Heart left ventricle (tissue), 16 donors: ENCODE measurements at regions not wholly inside any gene's neighbourhood (a gene's known extent, or its start where the extent isn't known, plus 50 kb on each side); places are given as distances from the start of the nearest gene placed in this dataset.
"Not testable (repeated sequence)": the region's sequence is repeated elsewhere in the genome, so short reads cannot be mapped to it uniquely, and the experiment has no call there.

Source experiments
- ATAC-seq, 4 donors: fragments of 200-7000 bp; cut with Tn5 transposase; one replicate each; pipeline ENCODE4 v1.9.1; 2020 to 2022; ENCODE audit warnings: moderate library complexity in 4 of 4, mild to moderate bottlenecking in 3 of 4, moderate number of reproducible peaks in 1 of 4
- DNase-seq, 5 donors: peaks; one replicate each; pipeline ENCODE4 v3.0.0-alpha.2; 2020
- H3K27ac ChIP-seq, 12 donors: fragments of 200-600 bp; sonication (generic) in 4 of 12; one replicate each; pipeline versions ENCODE4 v1.5.0 to v1.8.0; 2016 to 2022; ENCODE audit warnings: mild to moderate bottlenecking in 2 of 12
- H3K27me3 ChIP-seq, 9 donors: fragments of 200-600 bp; sonication (generic) in 2 of 9; one replicate each; pipeline versions ENCODE4 v1.5.1 to v1.8.0; 2016 to 2022; ENCODE audit warnings: mild to moderate bottlenecking in 3 of 9
- H3K36me3 ChIP-seq, 9 donors: fragments of 200-600 bp; sonication (generic) in 2 of 9; one replicate each; pipeline versions ENCODE4 v1.5.0 to v1.8.0; 2018 to 2022; ENCODE audit warnings: mild to moderate bottlenecking in 2 of 9
- H3K4me1 ChIP-seq, 12 donors: fragments of 200-600 bp; sonication (generic) in 4 of 12; one replicate each; pipeline versions ENCODE4 v1.5.0 to v1.8.0; 2016 to 2022; ENCODE audit warnings: mild to moderate bottlenecking in 3 of 12
- H3K4me3 ChIP-seq, 12 donors: fragments of 200-600 bp; sonication (generic) in 4 of 12; one replicate each; pipeline versions ENCODE4 v1.5.0 to v1.8.0; 2017 to 2022; ENCODE audit warnings: mild to moderate bottlenecking in 9 of 12, moderate library complexity in 4 of 12
- H3K9me3 ChIP-seq, 12 donors: fragments of 200-600 bp; sonication (generic) in 4 of 12; one replicate each; pipeline versions ENCODE4 v1.5.0 to v1.8.0; 2016 to 2022; ENCODE audit warnings: mild to moderate bottlenecking in 1 of 12
- POLR2A ChIP-seq, 2 donors: fragments of 450-650 bp; IDR thresholded peaks; one replicate each; pipeline ENCODE4 v1.6.1; 2017; ENCODE audit warnings: antibody characterized with exemption in 2 of 2, mild to moderate bottlenecking in 2 of 2, moderate library complexity in 2 of 2
- WGBS, 4 donors: extraction: QIAGEN DNeasy Blood & Tissue Kit in 2 of 4; methylation state at CpG; one replicate each; pipeline versions ENCODE4 v1.1.5 to v1.1.7; 2013 to 2018; 5-methylcytosine and 5-hydroxymethylcytosine counted together
- intact Hi-C, 10 donors: fragments of 100-400 bp; cut with DNase I; formaldehyde crosslinking; loops; one replicate each; pipeline versions ENCODE4 v1.11.1 to v1.14.2; 2022
- TF ChIP-seq, protein P1 (sequence below), 12 donors: fragments of 200-600 bp; sonication (generic) in 4 of 12; IDR thresholded peaks; one replicate each; pipeline versions ENCODE4 v1.5.0 to v1.8.0; 2018 to 2022; ENCODE audit warnings: antibody characterized with exemption in 12 of 12, mild to moderate bottlenecking in 5 of 12
- donor health status: ischemic (EF 13 %, LVEDD 7.1; RV severe dilation, severe dysfunction).
- donor health status: healthy with polysubstance abuse.
- donor health status: DM: no; HTN: yes; CAD: no.
- donor health status: DM: no; HTN: no; CAD: no.
- donor health status: ischemic (EF 25% LVEDD 6.9; RV normal size, moderate dysfunction).
- donor health status: ischemic (EF 25% LVEDD 5.7; RV mildly dilated, moderate dysfunction).
- donor health status: healthy.
- donor health status: DM: yes; HTN: yes; CAD: no.
- donor health status: ischemic (EF 35%, LVEDD 5.7; RV mildly dilated, moderate dysfunction).
- donor health status: nonischemic (EF 11% LVEDD 7.7; RV severe dilation, severe dysfunction).
- donor health status: DM: yes; HTN: yes; CAD: no.
- donor health status: PGD.
- donor health status: ischemic (EF 29% LVEDD 5.4; RV normal size, mild dysfunction).
- donor health status: nonischemic (EF 23%, LVEDD 6.1; RV moderate dilation, normal function).

DNA sequence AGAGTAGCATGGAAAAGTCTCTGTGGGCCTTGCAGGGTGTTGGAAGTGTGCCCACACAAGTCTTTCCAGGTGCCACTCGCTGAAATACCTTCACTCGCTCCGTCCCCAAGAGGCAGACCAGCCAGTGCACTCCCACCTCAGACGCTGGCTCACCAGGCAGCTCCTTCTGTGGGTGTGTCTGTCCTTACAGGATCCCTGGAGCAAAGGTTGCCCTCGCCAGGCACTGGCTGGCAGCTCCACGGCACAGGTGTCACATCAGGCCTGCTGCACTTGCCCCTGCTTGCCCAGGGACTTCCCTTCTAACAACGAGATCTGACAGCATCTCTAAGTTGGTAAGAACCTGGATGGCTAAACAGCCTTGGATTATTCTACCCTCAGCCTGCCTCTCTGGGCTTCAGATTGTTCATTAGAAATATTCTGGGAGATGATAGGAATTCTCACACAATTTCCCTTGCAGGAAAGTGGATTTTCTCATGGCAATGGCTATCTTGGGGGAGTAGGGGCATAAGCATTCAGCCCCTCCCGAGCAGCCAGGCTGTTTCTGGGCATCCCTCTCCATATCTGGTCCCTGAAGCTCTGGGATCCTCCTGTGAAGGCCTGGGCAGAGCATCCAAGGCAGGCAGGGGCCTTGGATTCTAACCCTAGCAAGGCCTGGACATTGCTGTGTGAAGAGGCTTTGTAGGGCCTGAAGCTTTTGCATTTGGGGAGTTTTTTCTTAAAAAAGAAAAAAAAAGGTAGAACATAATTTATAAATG lies 262.1 kb downstream of the MYCN start:
- DNase-seq (no peak), ATAC-seq (no peak)
- Histone ChIP-seq H3K27me3 (no peaks in the 10 kb centered on the region), H3K36me3 (no peaks in the 10 kb centered on the region), H3K9me3 (no peaks in the 10 kb centered on the region), H3K4me3 (no peak overlapping the region), H3K27ac (no peak overlapping the region), H3K4me1 (no peaks in the 10 kb centered on the region)
- WGBS, 4 donors: 90 to 95% (median 92%) methylated on average over 6 to 8 of the region's 8 CpGs
- intact Hi-C loops: no loop called here
- no peak for TF ChIP-seq POLR2A (IDR thresholded peaks at IDR 0.05)
- TF ChIP-seq, protein P1, sequence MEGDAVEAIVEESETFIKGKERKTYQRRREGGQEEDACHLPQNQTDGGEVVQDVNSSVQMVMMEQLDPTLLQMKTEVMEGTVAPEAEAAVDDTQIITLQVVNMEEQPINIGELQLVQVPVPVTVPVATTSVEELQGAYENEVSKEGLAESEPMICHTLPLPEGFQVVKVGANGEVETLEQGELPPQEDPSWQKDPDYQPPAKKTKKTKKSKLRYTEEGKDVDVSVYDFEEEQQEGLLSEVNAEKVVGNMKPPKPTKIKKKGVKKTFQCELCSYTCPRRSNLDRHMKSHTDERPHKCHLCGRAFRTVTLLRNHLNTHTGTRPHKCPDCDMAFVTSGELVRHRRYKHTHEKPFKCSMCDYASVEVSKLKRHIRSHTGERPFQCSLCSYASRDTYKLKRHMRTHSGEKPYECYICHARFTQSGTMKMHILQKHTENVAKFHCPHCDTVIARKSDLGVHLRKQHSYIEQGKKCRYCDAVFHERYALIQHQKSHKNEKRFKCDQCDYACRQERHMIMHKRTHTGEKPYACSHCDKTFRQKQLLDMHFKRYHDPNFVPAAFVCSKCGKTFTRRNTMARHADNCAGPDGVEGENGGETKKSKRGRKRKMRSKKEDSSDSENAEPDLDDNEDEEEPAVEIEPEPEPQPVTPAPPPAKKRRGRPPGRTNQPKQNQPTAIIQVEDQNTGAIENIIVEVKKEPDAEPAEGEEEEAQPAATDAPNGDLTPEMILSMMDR (IDR thresholded peaks at IDR 0.05): no peak

GRCh38 chr2:16201848-16202247 lies 261.5 kb downstream of the MYCN start:
- DNase-seq (no peak), ATAC-seq (no peak)
- no peaks in the 10 kb centered on the region for H3K27me3 ChIP-seq
- TF ChIP-seq POLR2A (IDR thresholded peaks at IDR 0.05): no peak
- TF ChIP-seq, protein P1 (IDR thresholded peaks at IDR 0.05): no peak
- H3K9me3 ChIP-seq: no peaks in the 10 kb centered on the region
- H3K4me3 ChIP-seq: no peak overlapping the region
- H3K27ac ChIP-seq: no peak overlapping the region
- H3K4me1 ChIP-seq: no peaks in the 10 kb centered on the region
- 83 to 90% (median 83%) methylated on average over 6 to 7 of the region's 7 CpGs for WGBS, 4 donors
- intact Hi-C loops: no loop called here
- H3K36me3 ChIP-seq: no peaks in the 10 kb centered on the region

- Histone ChIP-seq H3K4me1 (no peaks in the 10 kb centered on the region), H3K36me3 (no peaks in the 10 kb centered on the region), H3K27me3 (no peaks in the 10 kb centered on the region), H3K27ac (no peak overlapping the region), H3K9me3 (no peaks in the 10 kb centered on the region), H3K4me3 (no peak overlapping the region)
- WGBS, 4 donors: 78 to 90% (median 87%) methylated on average over 3 of the region's 3 CpGs
- intact Hi-C loops: no loop called here
- no peak for TF ChIP-seq POLR2A (IDR thresholded peaks at IDR 0.05)
- TF ChIP-seq, protein P1 (IDR thresholded peaks at IDR 0.05): no peak
- ATAC-seq (no peak), DNase-seq (no peak)
Measured at GRCh38 chr2:16200554-16201193, 260.3 kb downstream of the MYCN start.

GRCh38 chr2:16199882-16200553 lies 259.7 kb downstream of the MYCN start:
- H3K27me3 ChIP-seq: no peaks in the 10 kb centered on the region
- intact Hi-C loops: no loop called here
- H3K27ac ChIP-seq: no peak overlapping the region
- WGBS, 4 donors: 85 to 92% (median 90%) methylated on average over 10 of the region's 10 CpGs
- H3K4me3 ChIP-seq: no peak overlapping the region
- H3K4me1 ChIP-seq: no peaks in the 10 kb centered on the region
- H3K9me3 ChIP-seq: no peaks in the 10 kb centered on the region
- DNase-seq: no peak
- TF ChIP-seq POLR2A (IDR thresholded peaks at IDR 0.05): no peak
- TF ChIP-seq, protein P1 (IDR thresholded peaks at IDR 0.05): no peak
- no peaks in the 10 kb centered on the region for H3K36me3 ChIP-seq
- no peak for ATAC-seq

- DNase-seq, H3K4me1 ChIP-seq, H3K27ac ChIP-seq, ATAC-seq, intact Hi-C loops, H3K4me3 ChIP-seq, H3K27me3 ChIP-seq, H3K9me3 ChIP-seq, H3K36me3 ChIP-seq: not testable (repeated sequence)
- WGBS, 4 donors: 80 to 99% (median 91%) methylated on average over 5 of the region's 5 CpGs
Measured at GRCh38 chr2:16199241-16199640, 258.9 kb downstream of the MYCN start.
